ENCODE measurements at regions not wholly inside any gene's neighbourhood (a gene's known extent, or its start where the extent isn't known, plus 50 kb on each side); places are given as distances from the start of the nearest gene placed in this dataset.

GRCh38 chr2:118440404-118441098 is 352.3 kb downstream of the INSIG2 start:
- TF ChIP-seq, protein P1, sequence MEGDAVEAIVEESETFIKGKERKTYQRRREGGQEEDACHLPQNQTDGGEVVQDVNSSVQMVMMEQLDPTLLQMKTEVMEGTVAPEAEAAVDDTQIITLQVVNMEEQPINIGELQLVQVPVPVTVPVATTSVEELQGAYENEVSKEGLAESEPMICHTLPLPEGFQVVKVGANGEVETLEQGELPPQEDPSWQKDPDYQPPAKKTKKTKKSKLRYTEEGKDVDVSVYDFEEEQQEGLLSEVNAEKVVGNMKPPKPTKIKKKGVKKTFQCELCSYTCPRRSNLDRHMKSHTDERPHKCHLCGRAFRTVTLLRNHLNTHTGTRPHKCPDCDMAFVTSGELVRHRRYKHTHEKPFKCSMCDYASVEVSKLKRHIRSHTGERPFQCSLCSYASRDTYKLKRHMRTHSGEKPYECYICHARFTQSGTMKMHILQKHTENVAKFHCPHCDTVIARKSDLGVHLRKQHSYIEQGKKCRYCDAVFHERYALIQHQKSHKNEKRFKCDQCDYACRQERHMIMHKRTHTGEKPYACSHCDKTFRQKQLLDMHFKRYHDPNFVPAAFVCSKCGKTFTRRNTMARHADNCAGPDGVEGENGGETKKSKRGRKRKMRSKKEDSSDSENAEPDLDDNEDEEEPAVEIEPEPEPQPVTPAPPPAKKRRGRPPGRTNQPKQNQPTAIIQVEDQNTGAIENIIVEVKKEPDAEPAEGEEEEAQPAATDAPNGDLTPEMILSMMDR (IDR thresholded peaks at IDR 0.05; ENCODE audit: insufficient read depth, low read depth, low read length) = no peak
- no peak for TF ChIP-seq EZH2 (IDR thresholded peaks at IDR 0.05; ENCODE audit: insufficient read depth, low read length)
